GM10266 (cell line): ENCODE measurements at regions not wholly inside any gene's neighbourhood (a gene's known extent, or its start where the extent isn't known, plus 50 kb on each side); places are given as distances from the start of the nearest gene placed in this dataset.

Source experiments
- DNase-seq: peaks from one replicate; pipeline ENCODE4 v3.0.0; 2012; ENCODE audit errors: extremely low spot score
- CTCF ChIP-seq: IDR thresholded peaks from 2 replicates; pipeline ENCODE4 v1.5.1; 2012; ENCODE audit warnings: mild to moderate bottlenecking, low read depth; ENCODE audit not compliant: control insufficient read depth, insufficient read depth; ENCODE audit errors: missing control alignments

DNA sequence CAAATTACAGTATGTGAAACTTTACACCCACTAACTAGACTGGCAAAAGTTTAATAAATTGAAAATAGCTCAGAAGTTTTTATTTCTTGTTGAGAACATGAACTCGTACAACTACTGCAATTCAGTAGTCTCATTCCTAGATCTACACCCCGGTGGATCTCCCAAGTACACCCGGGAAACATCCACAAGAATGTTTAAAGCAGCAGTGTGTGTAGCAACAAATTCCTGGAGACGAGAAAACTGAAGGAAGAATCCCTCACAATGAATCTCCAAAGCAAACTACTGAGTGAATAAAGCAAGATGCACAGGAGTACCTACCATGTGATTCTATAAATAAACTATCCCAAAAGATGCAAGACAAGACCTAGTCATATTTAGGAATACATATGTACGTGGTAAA, 954.0 kb upstream of the MAP3K7 start:
- no peak for TF ChIP-seq CTCF
- DNase-seq: no peak

DNA sequence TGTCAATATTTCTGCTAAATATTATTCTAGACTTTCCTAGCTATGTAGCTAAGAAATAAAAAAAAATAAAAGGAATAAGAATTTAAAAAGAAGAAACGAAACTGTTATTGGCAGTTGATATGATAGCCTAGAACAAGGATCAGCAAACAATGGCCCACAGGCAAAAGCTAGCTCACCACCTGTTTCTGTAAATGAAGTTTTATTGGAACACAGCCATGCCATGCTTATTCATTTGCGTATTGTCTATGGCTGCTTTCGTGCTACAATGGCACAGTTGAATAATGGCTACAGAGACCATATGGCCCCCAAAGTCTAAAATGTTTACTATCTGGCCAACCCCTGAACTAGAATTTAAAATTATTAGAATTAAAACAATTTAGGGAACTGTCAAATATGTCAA, 952.6 kb upstream of the MAP3K7 start:
- DNase-seq: no peak
- TF ChIP-seq CTCF: no peak

DNA sequence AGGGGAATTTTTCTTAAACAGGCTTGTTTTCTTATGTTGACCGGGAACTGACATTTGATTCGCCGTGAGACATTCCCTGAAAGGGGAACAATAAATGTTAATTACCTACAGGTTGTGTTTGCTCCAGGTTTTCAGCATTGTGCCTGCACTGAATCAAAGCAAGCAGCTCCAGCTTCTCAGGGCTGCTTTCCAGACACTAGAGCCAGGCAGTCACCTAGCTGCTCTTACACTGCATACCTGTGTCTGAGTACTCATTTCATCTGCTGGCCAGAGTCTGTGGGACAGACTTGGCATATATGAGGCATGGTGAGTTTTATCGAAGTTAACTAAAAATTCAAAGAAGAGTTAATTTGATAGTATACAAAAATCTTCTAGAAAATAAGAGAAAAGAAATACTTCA, 951.8 kb upstream of the MAP3K7 start:
- TF ChIP-seq CTCF: no peak
- no peak for DNase-seq

- TF ChIP-seq CTCF: peak; percentile 6
Observed at GRCh38 chr6:91534614-91535013, 947.7 kb upstream of the MAP3K7 start.

GRCh38 chr6:91523511-91523910, 936.6 kb upstream of the MAP3K7 start:
- TF ChIP-seq CTCF: no peak
- DNase-seq: no peak

More at GRCh38 chr6:91534614-91535013, 947.7 kb upstream of the MAP3K7 start:
- DNase-seq: no peak

DNA sequence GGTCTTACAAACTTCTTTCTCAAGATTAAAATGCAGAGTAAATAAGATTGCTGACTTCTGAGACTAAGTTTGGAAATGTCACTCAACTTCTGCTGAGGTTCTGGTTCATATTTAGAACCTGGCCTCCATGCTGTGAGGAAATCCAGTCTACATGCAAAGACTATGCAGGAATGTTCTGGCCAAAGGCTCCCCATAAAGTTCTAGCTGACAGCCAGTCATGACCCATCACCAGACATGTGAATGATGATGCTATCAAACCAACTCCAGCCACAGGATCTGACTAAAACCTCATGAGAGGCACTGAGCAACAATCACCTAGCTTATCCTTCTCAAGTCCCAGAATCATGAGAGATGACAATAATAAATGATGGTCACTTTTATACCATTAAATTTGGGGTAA, 935.1 kb upstream of the MAP3K7 start:
- no peak for DNase-seq
- TF ChIP-seq CTCF: no peak

- DNase-seq: no peak
- no peak for TF ChIP-seq CTCF
Observed at GRCh38 chr6:91509711-91510110, 922.8 kb upstream of the MAP3K7 start.
